ENCODE measurements at regions not wholly inside any gene's neighbourhood (a gene's known extent, or its start where the extent isn't known, plus 50 kb on each side); places are given as distances from the start of the nearest gene placed in this dataset.

- no peak for TF ChIP-seq CTCF (IDR thresholded peaks at IDR 0.05)
- no peak for TF ChIP-seq EZH2 (IDR thresholded peaks at IDR 0.05)
Observed at GRCh38 chr1:30381671-30382365, 341.6 kb downstream of the MATN1 start.

Data from neural progenitor cell (in vitro differentiated cells).